ENCODE measurements at regions not wholly inside any gene's neighbourhood (a gene's known extent, or its start where the extent isn't known, plus 50 kb on each side); places are given as distances from the start of the nearest gene placed in this dataset.

DNA sequence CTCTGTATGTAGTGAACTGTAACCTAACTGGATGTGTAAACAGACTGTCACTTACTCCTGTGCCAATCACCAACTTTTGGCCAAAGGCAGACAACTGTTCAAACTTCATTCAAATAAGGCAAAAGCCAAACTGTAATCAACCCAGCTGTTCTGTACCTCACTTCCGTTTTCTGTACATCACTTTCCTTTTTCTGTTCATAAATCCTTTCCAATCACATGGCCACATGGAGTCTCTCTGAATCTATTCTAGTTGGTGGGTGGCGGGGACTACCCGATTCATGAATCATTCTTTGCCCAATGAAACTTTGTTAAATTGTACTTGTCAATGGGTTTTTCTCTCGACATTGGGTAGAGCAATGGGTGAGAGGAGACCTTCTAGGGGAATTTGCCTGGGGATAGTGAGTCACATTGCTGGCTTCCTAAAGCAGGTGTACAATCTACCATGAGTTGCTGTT lies 178.3 kb upstream of the RFC3 start:
- DNase-seq (no peak), ATAC-seq (ENCODE audit: low read depth) (no peak)
- H3K27ac ChIP-seq (ENCODE audit: low read length in 2 of 2) = no peak overlapping the region

DNA sequence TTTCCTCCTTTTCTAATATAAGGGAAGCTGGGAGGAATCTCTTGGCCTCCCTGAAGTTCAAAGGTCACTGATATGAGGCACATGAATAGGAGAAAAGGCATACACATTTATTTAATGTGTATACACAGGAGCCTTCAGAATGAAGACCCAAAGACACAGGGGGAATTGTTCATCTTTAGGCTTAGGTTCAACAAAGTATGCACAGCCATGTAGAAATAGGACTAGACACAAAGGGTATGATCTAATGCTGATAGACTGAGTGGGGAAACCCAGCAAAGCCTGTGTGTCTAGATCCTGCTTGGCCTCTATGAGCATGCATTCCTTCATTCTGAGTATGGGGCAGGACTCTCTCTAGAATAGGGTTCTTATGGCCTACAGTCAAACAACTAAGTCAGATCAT lies 177.1 kb upstream of the RFC3 start:
- H3K27me3 ChIP-seq (replicated peaks in 1 of 4; ENCODE audit: control extremely low read depth in 1 of 4, control insufficient read depth in 3 of 4, insufficient read depth in 4 of 4, low read length in 3 of 4) = no peaks in the 10 kb centered on the region
- DNase-seq (no peak), ATAC-seq (ENCODE audit: low read depth) (no peak)
- no peaks in the 10 kb centered on the region for H3K79me2 ChIP-seq (ENCODE audit: control insufficient read depth, insufficient read depth, low read length)
- no peak overlapping the region for H3K9ac ChIP-seq (ENCODE audit: low read length)
- ChIA-PET CTCF (no interaction called here), POLR2A (no interaction called here)
- H3K27ac Mint-ChIP-seq = no peak overlapping the region
- intact Hi-C loops (cut with micrococcal nuclease) = no loop called here
- H3K27me3 Mint-ChIP-seq = peaks cover 3% of the 10 kb centered on the region
- no peak overlapping the region for H3K4me3 ChIP-seq (ENCODE audit: control extremely low read depth in 1 of 5, extremely low read depth in 1 of 5, insufficient read depth in 1 of 5, low read depth in 2 of 5, low read length in 4 of 5)
- no peaks in the 10 kb centered on the region for H3K36me3 ChIP-seq (replicated peaks in 1 of 2; ENCODE audit: control extremely low read depth in 1 of 2, control insufficient read depth in 1 of 2, extremely low read depth in 1 of 2, insufficient read depth in 2 of 2, low read length in 1 of 2)
- H3K4me1 ChIP-seq (ENCODE audit: control insufficient read depth in 2 of 2, insufficient read depth in 2 of 2, low read length in 2 of 2) = peaks cover 0 to 3% of the 10 kb centered on the region in 2 donors
- H3K4me1 Mint-ChIP-seq = no peaks in the 10 kb centered on the region
- no peak overlapping the region for H2AFZ ChIP-seq (ENCODE audit: insufficient read depth, low read depth, low read length, poor library complexity, severe bottlenecking)
- H3K4me2 ChIP-seq (replicated peaks; ENCODE audit: low read depth, low read length, poor library complexity, severe bottlenecking) = no peak overlapping the region
- no peak overlapping the region for H3K4me3 Mint-ChIP-seq
- H4K20me1 ChIP-seq (ENCODE audit: control insufficient read depth, insufficient read depth, low read length, poor library complexity, severe bottlenecking) = no peaks in the 10 kb centered on the region
- TF ChIP-seq, protein P1, sequence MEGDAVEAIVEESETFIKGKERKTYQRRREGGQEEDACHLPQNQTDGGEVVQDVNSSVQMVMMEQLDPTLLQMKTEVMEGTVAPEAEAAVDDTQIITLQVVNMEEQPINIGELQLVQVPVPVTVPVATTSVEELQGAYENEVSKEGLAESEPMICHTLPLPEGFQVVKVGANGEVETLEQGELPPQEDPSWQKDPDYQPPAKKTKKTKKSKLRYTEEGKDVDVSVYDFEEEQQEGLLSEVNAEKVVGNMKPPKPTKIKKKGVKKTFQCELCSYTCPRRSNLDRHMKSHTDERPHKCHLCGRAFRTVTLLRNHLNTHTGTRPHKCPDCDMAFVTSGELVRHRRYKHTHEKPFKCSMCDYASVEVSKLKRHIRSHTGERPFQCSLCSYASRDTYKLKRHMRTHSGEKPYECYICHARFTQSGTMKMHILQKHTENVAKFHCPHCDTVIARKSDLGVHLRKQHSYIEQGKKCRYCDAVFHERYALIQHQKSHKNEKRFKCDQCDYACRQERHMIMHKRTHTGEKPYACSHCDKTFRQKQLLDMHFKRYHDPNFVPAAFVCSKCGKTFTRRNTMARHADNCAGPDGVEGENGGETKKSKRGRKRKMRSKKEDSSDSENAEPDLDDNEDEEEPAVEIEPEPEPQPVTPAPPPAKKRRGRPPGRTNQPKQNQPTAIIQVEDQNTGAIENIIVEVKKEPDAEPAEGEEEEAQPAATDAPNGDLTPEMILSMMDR (IDR thresholded peaks at IDR 0.05) = no peak
- no peak for TF ChIP-seq EZH2 (IDR thresholded peaks at IDR 0.05; ENCODE audit: borderline replicate concordance, insufficient read depth, low read depth, low read length, poor library complexity, severe bottlenecking)
- H3K9me3 Mint-ChIP-seq (ENCODE audit: insufficient read depth) = no peaks in the 10 kb centered on the region
- H3K9me3 ChIP-seq (ENCODE audit: control extremely low read depth in 1 of 3, control insufficient read depth in 2 of 3, insufficient read depth in 1 of 3, low read length in 2 of 3) = no peaks in the 10 kb centered on the region
- H3K27ac ChIP-seq (ENCODE audit: low read length in 2 of 2) = no peak overlapping the region

More for the DNA sequence above, 178.3 kb upstream of the RFC3 start:
- ChIA-PET POLR2A (no interaction called here), CTCF (no interaction called here)
- no peak overlapping the region for H3K4me3 Mint-ChIP-seq
- no peaks in the 10 kb centered on the region for H3K9me3 Mint-ChIP-seq (ENCODE audit: insufficient read depth)
- Histone ChIP-seq H3K27me3 (replicated peaks in 1 of 4; ENCODE audit: control extremely low read depth in 1 of 4, control insufficient read depth in 3 of 4, insufficient read depth in 4 of 4, low read length in 3 of 4) (no peaks in the 10 kb centered on the region), H2AFZ (ENCODE audit: insufficient read depth, low read depth, low read length, poor library complexity, severe bottlenecking) (no peak overlapping the region), H3K79me2 (ENCODE audit: control insufficient read depth, insufficient read depth, low read length) (no peaks in the 10 kb centered on the region), H3K9me3 (ENCODE audit: control extremely low read depth in 1 of 3, control insufficient read depth in 2 of 3, insufficient read depth in 1 of 3, low read length in 2 of 3) (no peaks in the 10 kb centered on the region), H3K4me3 (ENCODE audit: control extremely low read depth in 1 of 5, extremely low read depth in 1 of 5, insufficient read depth in 1 of 5, low read depth in 2 of 5, low read length in 4 of 5) (no peak overlapping the region), H3K9ac (ENCODE audit: low read length) (no peak overlapping the region), H3K4me2 (replicated peaks; ENCODE audit: low read depth, low read length, poor library complexity, severe bottlenecking) (no peak overlapping the region), H3K36me3 (replicated peaks in 1 of 2; ENCODE audit: control extremely low read depth in 1 of 2, control insufficient read depth in 1 of 2, extremely low read depth in 1 of 2, insufficient read depth in 2 of 2, low read length in 1 of 2) (no peaks in the 10 kb centered on the region), H4K20me1 (ENCODE audit: control insufficient read depth, insufficient read depth, low read length, poor library complexity, severe bottlenecking) (no peaks in the 10 kb centered on the region), H3K4me1 (ENCODE audit: control insufficient read depth in 2 of 2, insufficient read depth in 2 of 2, low read length in 2 of 2) (peaks cover 0 to 3% of the 10 kb centered on the region in 2 donors)
- intact Hi-C loops (cut with micrococcal nuclease) = no loop called here
- TF ChIP-seq, protein P1 (IDR thresholded peaks at IDR 0.05) = no peak
- TF ChIP-seq EZH2 (IDR thresholded peaks at IDR 0.05; ENCODE audit: borderline replicate concordance, insufficient read depth, low read depth, low read length, poor library complexity, severe bottlenecking) = no peak
- H3K4me1 Mint-ChIP-seq = no peaks in the 10 kb centered on the region
- H3K27me3 Mint-ChIP-seq = peaks cover 4% of the 10 kb centered on the region
- WGBS (ENCODE audit: insufficient coverage) = 72% methylated on average over 3 of the region's 4 CpGs
- H3K27ac Mint-ChIP-seq = no peak overlapping the region

All from B cell (primary cell).